ENCODE measurements at regions not wholly inside any gene's neighbourhood (a gene's known extent, or its start where the extent isn't known, plus 50 kb on each side); places are given as distances from the start of the nearest gene placed in this dataset.
"Not testable (repeated sequence)": the region's sequence is repeated elsewhere in the genome, so short reads cannot be mapped to it uniquely, and the experiment has no call there.

GRCh38 chr2:236915726-236916125, 170.0 kb upstream of the COPS8 start:
- TF ChIP-seq CTCF (conservative IDR thresholded peaks at IDR 0.05), result no peak
- H3K27ac ChIP-seq, result no peak overlapping the region

GRCh38 chr2:236916181-236916580, 169.5 kb upstream of the COPS8 start:
- no peak for TF ChIP-seq CTCF (conservative IDR thresholded peaks at IDR 0.05)
- no peak overlapping the region for H3K27ac ChIP-seq

- no peak overlapping the region for H3K27ac ChIP-seq
- no peak for TF ChIP-seq CTCF (conservative IDR thresholded peaks at IDR 0.05)
These were observed 169.0 kb upstream of the COPS8 start for GRCh38 chr2:236916651-236917050.

- H3K27ac ChIP-seq, result no peak overlapping the region
- no peak for TF ChIP-seq CTCF (conservative IDR thresholded peaks at IDR 0.05)
These were observed 168.5 kb upstream of the COPS8 start for GRCh38 chr2:236917164-236917563.

- TF ChIP-seq CTCF (conservative IDR thresholded peaks at IDR 0.05), result no peak
- H3K27ac ChIP-seq, result no peak overlapping the region
These were observed 167.1 kb upstream of the COPS8 start for GRCh38 chr2:236918545-236918944.

GRCh38 chr2:236919209-236919608, 166.5 kb upstream of the COPS8 start:
- TF ChIP-seq CTCF (conservative IDR thresholded peaks at IDR 0.05), result no peak
- H3K27ac ChIP-seq, result no peak overlapping the region

- not testable (repeated sequence) for H3K27ac ChIP-seq
These were observed 165.8 kb upstream of the COPS8 start for GRCh38 chr2:236919801-236920379.

GRCh38 chr2:236922061-236922460, 163.6 kb upstream of the COPS8 start:
- no peak for TF ChIP-seq CTCF (conservative IDR thresholded peaks at IDR 0.05)
- no peak overlapping the region for H3K27ac ChIP-seq

Measured in VCaP (cell line).